DMS79 (cell line): ENCODE measurements at regions not wholly inside any gene's neighbourhood (a gene's known extent, or its start where the extent isn't known, plus 50 kb on each side); places are given as distances from the start of the nearest gene placed in this dataset.

ENCODE experiments used
- DNase-seq: peaks from one replicate; lab custom pipeline; 2025; lab: John Stamatoyannopoulos, UW

- DNase-seq, result no peak
These were observed 213.7 kb downstream of the TRIB2 start for GRCh38 chr2:12930391-12930790.

- DNase-seq, result no peak
These were observed 214.6 kb downstream of the TRIB2 start for GRCh38 chr2:12931186-12931844.

GRCh38 chr2:12932192-12932591, 215.5 kb downstream of the TRIB2 start:
- DNase-seq, result no peak

- DNase-seq, result no peak
These were observed 217.5 kb downstream of the TRIB2 start for GRCh38 chr2:12934146-12934756.

DNA sequence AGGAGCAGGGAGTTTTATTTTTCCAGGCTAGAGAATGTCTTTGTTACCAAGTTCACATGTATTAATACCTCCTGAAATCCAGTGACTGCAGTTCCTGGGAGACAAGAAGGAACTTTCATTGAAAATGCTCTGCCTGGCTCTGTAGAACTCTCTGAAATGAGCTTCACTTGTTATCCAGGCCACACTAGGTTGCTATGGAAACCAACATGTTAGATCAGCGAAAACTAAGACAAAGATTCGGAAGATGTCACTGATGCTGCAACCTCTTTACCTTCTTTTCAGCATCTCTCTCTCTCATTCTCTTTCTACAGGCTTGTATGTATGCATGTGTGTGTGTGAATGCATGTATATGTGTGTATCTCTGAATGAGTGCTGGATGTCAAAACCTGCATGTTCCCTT, 218.5 kb downstream of the TRIB2 start:
- no peak for DNase-seq

DNA sequence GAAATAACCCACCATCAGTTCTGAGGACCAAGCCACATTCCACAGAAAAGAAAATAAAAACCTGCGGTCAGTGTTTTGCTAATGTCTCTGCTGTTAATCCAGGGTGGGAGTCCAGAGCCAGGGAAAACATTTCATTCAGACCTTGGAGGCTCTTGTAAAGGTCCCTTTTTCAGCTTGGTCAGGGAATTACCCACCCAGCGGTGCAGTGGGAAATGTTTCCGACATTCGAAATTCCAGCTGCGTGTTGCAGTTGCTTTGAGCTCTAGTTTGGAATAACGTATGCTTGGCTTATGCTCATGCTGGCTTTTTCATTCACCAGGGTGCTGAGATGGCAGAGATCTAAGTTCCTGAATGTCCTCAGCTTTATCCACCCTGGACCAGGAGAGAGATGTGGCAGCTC, 219.1 kb downstream of the TRIB2 start:
- no peak for DNase-seq

DNA sequence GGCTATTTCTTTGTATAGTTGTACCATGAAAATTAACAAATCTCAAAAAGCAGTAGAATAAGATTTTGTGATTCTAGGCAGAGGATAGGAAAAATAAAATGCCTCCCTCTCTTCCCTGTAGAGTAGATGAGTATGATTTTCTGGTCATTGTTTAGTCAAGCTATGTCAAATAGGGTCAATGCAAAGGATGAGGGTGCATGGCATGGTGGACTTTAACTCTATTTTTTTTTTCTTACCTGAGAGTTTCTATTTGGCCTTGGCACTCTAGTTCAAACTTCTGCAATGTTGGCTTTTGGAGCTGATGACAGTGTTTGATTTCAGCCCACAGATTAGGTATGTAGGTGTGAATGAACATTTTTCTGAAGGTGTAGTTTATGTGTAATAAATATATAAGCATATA, 224.5 kb downstream of the TRIB2 start:
- no peak for DNase-seq

DNA sequence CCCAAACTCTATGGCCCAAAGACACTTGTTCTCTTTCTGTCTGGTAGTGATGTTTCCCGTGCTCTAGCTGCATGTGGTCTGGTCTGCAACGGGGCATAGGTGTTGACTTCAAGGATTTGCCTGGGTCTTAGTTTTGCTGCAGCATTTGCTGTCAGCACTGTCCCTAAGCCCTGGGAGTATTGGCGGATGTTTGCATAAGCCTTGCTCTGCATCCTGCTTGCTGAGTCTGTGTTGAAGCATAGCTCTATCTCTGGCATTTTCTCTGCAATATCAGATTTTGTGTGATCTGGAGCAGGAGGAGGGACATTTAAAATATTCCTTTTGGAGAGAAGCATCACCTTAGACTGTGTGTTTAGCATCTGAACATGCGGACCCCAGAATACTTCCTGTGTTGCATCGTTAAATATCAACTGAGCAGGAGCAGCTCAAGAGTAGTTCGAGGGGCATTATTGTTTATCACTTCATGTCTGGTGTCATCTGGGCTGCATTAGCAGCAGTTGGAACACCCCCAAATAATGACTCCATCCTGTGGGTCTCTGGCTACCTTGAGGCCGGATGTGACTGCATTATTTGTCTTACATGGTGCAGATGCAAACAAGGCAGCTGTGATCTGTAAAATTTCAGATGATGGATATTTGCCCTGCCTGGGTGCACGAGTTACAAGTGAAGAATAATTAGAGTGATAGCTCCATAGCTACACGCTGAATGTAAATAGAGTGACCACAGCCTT, 231.7 kb downstream of the TRIB2 start:
- no peak for DNase-seq

DNA sequence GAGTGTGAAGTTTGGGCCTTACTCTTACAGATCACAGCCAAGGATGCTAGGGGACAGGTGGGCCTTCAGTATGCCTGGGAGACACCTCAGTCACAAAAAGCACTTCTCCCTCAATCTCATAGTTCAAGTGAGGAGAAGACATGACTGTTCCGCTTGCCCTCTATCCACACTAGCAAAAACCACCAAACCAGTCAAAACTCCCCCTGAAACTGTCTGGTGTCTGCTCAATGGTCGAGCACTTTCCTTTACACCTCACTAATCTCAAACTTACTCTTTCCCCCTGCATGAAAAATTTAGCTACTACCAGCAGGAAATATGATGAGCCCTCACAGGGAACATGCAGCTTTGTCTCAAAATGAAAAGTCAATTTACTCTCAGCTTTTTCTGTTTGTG, 232.2 kb downstream of the TRIB2 start:
- no peak for DNase-seq

DNA sequence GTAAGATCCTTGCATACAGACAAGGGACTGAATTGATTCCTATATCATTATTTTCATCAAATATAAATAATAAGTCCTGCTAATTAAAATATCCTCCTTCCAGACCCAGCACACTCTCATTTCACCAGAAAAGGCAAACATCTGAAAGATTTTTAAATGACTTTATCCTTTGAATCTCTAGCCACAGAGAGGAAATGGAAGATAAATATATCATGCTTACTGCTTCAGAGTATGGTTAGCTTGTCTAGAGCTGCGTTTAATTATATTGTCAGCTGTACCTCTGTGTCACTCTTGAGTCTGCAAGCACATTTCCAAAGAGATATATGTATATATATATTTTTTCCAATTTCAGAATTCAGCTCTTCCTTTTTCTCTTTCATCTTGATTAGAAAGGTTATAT, 232.7 kb downstream of the TRIB2 start:
- DNase-seq, result no peak

DNA sequence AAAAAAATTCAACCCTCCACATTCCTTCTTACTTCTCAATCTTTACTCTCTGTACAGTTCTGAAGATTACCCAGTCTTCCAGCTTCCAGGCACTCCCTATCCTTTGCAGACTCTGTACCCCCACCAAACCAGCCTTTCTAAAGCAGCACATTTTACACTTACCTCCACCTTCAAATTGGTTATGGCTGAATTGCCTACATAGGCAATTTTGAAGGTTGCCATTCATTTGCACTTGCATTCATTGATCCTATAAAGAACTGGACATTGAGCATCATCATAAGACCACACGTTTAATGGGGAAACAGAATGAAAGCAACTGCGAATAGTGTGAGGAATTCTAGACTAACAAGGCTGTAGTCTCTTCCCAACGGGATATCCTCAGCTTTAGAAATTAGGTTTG, 233.4 kb downstream of the TRIB2 start:
- no peak for DNase-seq

DNA sequence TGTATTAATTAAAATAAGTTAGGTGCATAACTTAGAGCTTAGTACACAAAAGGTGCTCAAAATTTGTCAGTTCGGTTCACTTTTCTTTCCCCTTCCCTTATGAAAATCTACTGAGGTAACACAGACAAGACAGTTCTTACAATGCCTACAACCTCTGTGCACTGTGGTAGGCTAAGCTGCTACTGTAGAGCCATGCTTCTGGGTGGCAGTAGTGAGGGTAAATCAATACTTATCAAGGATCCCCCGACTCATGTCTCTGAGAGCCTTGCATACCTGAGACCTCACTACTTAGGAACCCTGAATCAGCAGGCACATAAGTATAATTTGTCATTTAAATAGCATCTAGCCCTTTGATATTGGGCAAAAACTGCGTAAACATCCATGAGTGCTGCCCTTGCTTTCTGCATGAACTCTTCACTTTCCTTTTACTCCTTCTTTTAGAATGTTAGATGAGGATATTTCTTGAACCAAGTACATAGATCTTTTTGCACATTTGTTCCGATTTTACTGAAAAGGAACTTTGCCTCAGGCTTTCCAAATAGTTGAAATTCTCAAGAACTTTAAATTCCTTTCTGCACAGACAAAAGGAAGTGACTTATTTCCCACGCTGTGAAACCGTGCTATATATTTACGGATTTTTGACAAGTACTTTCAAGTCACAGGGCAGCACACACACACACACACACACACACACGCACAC, 234.4 kb downstream of the TRIB2 start:
- no peak for DNase-seq

GRCh38 chr2:12951657-12951973, 234.9 kb downstream of the TRIB2 start:
- DNase-seq, result no peak

DNA sequence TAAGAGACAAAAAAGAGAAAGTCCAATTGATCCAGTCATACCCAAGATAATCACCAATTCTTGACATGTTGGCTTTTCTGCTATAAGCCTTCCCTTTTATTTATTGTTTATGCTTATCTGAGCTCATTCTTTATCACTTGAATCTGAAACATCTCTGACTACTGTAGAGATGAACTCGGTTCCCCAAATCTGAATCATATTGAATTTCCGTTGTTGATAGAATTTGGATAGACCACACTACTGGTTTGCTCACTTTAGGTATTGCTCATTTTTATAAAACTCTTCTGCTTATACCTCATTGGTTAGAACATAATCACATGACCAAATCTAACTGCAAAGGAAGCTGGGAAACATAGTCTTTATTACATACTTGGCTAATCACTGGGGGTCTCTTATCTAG, 236.9 kb downstream of the TRIB2 start:
- DNase-seq, result no peak

DNA sequence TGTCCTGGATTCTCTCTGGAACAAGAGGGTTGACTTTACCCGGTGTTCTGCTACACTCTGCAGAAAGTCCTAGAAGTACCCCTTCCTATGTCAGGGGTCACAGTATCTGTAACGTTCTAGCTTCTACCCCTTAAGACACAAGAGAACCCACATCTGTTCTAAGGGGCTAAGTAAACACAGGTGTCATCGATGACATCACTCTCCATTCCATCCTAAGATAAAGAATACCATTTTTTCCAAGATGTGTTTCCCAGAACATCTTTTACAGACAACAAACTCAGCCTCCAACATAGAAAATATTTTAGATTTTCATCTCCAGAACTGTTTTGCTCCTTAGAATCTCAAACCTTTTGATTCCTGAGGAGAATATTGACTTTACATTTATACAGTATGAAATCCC, 239.1 kb downstream of the TRIB2 start:
- DNase-seq, result no peak

DNA sequence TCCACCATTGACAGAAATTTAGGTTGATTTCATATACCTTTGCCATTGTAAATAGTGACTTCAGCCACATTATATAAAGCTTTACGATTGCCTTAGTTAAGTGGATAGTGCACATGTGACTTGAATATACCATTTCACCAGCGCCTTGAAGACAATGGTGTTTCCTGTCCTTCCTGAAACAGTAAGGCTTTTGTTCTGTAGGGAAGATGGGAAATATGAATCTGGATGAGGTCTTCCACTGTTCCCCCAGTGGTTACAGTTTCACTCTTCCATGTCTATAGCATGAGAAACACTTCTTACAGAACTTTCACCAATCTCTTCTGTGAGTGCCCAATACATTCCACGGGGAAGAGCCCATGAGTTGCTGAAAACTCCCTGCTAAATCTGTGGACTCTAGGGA, 240.5 kb downstream of the TRIB2 start:
- DNase-seq, result no peak

DNA sequence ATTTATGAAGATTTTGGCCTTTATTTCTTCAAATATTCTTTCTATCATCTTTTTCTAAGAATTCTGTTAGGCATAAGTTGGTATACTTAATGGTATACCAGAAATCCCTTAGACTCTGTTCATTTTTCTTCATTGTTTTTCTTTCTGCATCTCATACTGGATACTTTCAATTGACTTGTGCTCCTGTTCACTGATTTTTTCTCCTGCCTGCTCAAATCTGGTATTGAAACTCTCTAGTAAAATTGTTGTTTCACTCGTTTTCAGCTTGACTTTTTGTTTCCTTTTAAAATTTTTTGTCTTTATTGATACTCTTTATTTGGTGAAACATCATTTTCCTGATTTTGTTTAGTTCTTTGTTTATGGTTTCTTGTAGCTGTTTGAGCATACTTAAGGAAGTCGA, 243.2 kb downstream of the TRIB2 start:
- DNase-seq, result no peak

DNA sequence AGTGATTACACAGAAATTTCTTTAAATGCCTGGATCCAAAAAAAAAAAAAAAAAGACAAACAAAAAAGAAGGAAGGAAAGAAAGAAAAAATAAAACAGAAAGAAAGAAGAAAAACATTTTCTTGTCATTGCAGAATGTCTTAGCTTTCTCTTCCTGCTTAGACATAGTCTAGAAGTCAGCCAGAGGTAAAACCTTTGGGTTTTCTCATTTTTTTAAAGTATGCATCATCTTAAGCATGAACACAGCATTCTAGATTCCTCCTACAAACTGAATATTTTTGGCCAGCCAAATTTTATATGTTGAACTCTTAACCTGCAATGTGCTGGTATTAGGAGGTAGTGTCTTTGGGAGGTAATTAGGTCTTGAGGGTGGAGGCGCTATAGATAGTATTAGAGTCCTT, 243.9 kb downstream of the TRIB2 start:
- no peak for DNase-seq

GRCh38 chr2:12964904-12965539, 248.3 kb downstream of the TRIB2 start:
- DNase-seq, result no peak

DNA sequence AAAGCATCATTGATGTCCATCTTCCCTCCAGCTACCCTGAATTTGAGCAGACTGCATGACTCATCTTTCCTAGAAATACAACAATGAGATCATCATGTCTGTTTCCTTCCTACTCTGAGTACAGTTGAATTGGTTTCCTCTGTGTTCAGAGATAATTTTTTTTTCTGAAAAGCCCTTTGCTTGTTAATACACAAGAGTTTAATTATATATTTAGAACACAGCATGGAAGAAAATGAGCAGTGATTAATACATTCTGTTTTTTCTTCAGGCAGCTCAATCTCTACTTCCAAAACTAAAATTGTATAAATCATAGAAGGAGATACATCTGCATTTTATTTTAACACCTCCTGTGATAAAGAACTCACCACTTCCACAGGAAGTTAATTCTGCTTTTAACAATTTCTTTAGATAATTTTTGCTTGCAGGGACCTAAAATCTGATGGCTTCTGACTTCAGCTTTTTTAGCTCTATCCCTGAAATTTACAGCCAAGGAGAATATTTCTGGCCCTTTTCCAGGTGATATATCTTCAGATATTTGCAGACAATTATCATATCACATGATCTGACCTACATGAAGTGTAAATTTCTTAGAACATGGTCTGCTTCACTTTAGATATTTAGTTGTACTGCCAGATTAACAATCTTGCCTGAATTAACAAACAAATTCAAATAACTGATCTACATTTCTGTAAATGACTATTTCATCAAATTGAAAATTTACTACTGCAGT, 249.0 kb downstream of the TRIB2 start:
- no peak for DNase-seq

GRCh38 chr2:12967804-12968203, 251.1 kb downstream of the TRIB2 start:
- no peak for DNase-seq

GRCh38 chr2:12968399-12968798, 251.7 kb downstream of the TRIB2 start:
- DNase-seq, result no peak
